GM23248 (cell line): ENCODE measurements at regions not wholly inside any gene's neighbourhood (a gene's known extent, or its start where the extent isn't known, plus 50 kb on each side); places are given as distances from the start of the nearest gene placed in this dataset.
A peak's percentile ranks its signal among the peaks of the same experiment; 100 is the strongest.

Experiments
- DNase-seq: peaks from one replicate; pipeline ENCODE4 v3.0.0-alpha.2; 2015
- H2AFZ ChIP-seq: fragments of 200-600 bp; sonication (generic); 2 replicates; pipeline ENCODE4 v1.6.1; 2016; ENCODE audit warnings: antibody characterized with exemption
- H3F3A ChIP-seq: fragments of 200-600 bp; sonication (generic); 2 replicates; pipeline ENCODE4 v1.6.1; 2016; ENCODE audit warnings: mild to moderate bottlenecking, antibody characterized with exemption, mixed run types; ENCODE audit not compliant: insufficient read depth
- H3K27ac ChIP-seq: fragments of 200-600 bp; sonication (generic); 2 replicates; pipeline ENCODE4 v1.5.1; 2016; ENCODE audit warnings: mild to moderate bottlenecking
- H3K27me3 ChIP-seq: fragments of 200-600 bp; sonication (generic); replicated peaks from 2 replicates; pipeline ENCODE4 v1.6.1; 2016; ENCODE audit warnings: mild to moderate bottlenecking; ENCODE audit not compliant: insufficient read depth
- H3K36me3 ChIP-seq: fragments of 200-600 bp; sonication (generic); 2 replicates; pipeline ENCODE4 v1.6.1; 2016; ENCODE audit warnings: low read depth, mild to moderate bottlenecking
- H3K4me1 ChIP-seq: fragments of 200-600 bp; sonication (generic); 2 replicates; pipeline ENCODE4 v1.6.1; 2016; ENCODE audit warnings: mild to moderate bottlenecking; ENCODE audit not compliant: insufficient read depth
- H3K4me2 ChIP-seq: fragments of 200-600 bp; sonication (generic); one replicate; pipeline ENCODE4 v1.6.1; 2016; ENCODE audit warnings: mild to moderate bottlenecking; ENCODE audit not compliant: unreplicated experiment
- H3K4me3 ChIP-seq: fragments of 200-600 bp; sonication (generic); 2 replicates; pipeline ENCODE4 v1.5.1; 2016; ENCODE audit warnings: mild to moderate bottlenecking
- H3K79me2 ChIP-seq: fragments of 200-600 bp; sonication (generic); 2 replicates; pipeline ENCODE4 v1.6.1; 2016; ENCODE audit warnings: mild to moderate bottlenecking; ENCODE audit not compliant: insufficient read depth
- H3K9ac ChIP-seq: fragments of 200-600 bp; sonication (generic); 2 replicates; pipeline ENCODE4 v1.6.1; 2016; ENCODE audit warnings: mild to moderate bottlenecking
- H3K9me2 ChIP-seq: fragments of 200-600 bp; sonication (generic); 2 replicates; pipeline ENCODE4 v1.6.1; 2016; ENCODE audit warnings: mixed run types, mild to moderate bottlenecking, moderate library complexity; ENCODE audit not compliant: insufficient read depth
- H3K9me3 ChIP-seq: fragments of 200-600 bp; sonication (generic); one replicate; pipeline ENCODE4 v1.6.1; 2017; ENCODE audit warnings: low read depth
- H4K20me1 ChIP-seq: fragments of 200-600 bp; sonication (generic); 2 replicates; pipeline ENCODE4 v1.6.0; 2016; ENCODE audit not compliant: insufficient read depth
- EZH2 ChIP-seq: fragments of 200-600 bp; sonication (generic); IDR thresholded peaks from 2 replicates; pipeline ENCODE4 v1.6.1; 2018; ENCODE audit warnings: antibody characterized with exemption, mild to moderate bottlenecking; ENCODE audit not compliant: insufficient read depth, poor library complexity, severe bottlenecking
- EZH2phosphoT487 ChIP-seq: fragments of 200-600 bp; sonication (generic); IDR thresholded peaks from 2 replicates; pipeline ENCODE4 v1.6.1; 2018; ENCODE audit warnings: antibody characterized with exemption, moderate library complexity, mild to moderate bottlenecking, low read depth; ENCODE audit not compliant: insufficient read depth
- WGBS, 2 experiments: methylation state at CpG; one replicate each; pipeline ENCODE4 v1.1.6; 2015 to 2017; ENCODE audit warnings: low lambda C conversion rate in 2 of 2, low coverage in 1 of 2; ENCODE audit errors: missing lambda C conversion rate in 2 of 2; 5-methylcytosine and 5-hydroxymethylcytosine counted together
- in situ Hi-C: fragments of 300-500 bp; cut with MboI; formaldehyde crosslinking; loops from 2 replicates; pipeline ENCODE4 v1.15.0; 2020

DNA sequence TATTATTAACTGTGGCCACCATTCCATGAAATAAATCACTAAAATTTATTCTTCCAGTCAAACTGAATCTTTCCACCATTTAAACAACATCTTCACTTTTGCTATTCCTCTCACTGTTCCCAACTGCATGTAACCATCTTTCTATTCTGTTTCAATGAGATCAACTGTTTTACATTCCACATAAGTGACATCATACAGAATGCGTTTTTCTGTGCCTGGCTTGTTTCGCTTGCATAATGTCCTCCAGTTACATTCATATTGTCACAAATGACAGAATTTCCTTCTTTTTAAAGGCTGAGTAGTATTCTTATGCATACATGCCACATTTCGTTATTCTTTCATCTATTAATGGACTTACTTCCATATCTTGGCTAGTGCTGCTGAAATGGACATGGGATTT, 738.2 kb downstream of the SEMA5A start:
- no peak overlapping the region for H3K4me2 ChIP-seq
- H2AFZ ChIP-seq, result no peak overlapping the region
- WGBS, 2 experiments, result 29 to 35% methylated on average over 3 of the region's 3 CpGs
- H3K9ac ChIP-seq, result no peak overlapping the region
- H3K9me2 ChIP-seq, result no peaks in the 10 kb centered on the region
- no peaks in the 10 kb centered on the region for H3K79me2 ChIP-seq
- DNase-seq, result peak; percentile 14
- no peak overlapping the region for H3K4me3 ChIP-seq
- no peaks in the 10 kb centered on the region for H3K27me3 ChIP-seq
- in situ Hi-C loops, result no loop called here
- TF ChIP-seq EZH2phosphoT487, result no peak
- no peak for TF ChIP-seq EZH2
- no peaks in the 10 kb centered on the region for H3F3A ChIP-seq
- no peaks in the 10 kb centered on the region for H3K36me3 ChIP-seq
- H3K27ac ChIP-seq, result no peak overlapping the region
- H3K9me3 ChIP-seq, result peaks cover 5% of the 10 kb centered on the region
- no peaks in the 10 kb centered on the region for H4K20me1 ChIP-seq
- H3K4me1 ChIP-seq, result no peaks in the 10 kb centered on the region

DNA sequence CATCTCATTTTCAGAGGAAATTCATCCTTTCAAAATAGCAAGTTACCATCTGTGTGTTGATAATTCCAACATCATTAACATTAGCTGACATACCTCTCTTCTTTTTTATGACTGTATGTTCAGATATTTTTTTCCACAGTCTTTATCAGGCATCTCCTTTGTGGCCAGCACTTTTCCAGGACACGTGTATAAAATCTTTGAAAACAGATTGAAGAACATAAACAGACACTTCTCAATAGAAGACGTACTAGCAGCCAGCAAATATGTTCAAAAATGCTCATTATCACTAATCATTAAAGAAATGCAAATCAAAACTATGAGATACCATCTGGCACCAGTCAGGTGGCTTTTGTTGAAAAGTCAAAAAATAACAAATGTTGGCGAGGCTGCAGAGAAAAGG, 734.3 kb downstream of the SEMA5A start:
- no peak overlapping the region for H3K4me3 ChIP-seq
- H3K79me2 ChIP-seq, result no peaks in the 10 kb centered on the region
- H3K9ac ChIP-seq, result no peak overlapping the region
- no peaks in the 10 kb centered on the region for H3K4me1 ChIP-seq
- H3F3A ChIP-seq, result no peaks in the 10 kb centered on the region
- H3K27ac ChIP-seq, result no peak overlapping the region
- no peak for DNase-seq
- no peaks in the 10 kb centered on the region for H4K20me1 ChIP-seq
- in situ Hi-C loops, result no loop called here
- no peaks in the 10 kb centered on the region for H3K36me3 ChIP-seq
- no peaks in the 10 kb centered on the region for H3K9me2 ChIP-seq
- TF ChIP-seq EZH2 (no peak), EZH2phosphoT487 (no peak)
- no peak overlapping the region for H2AFZ ChIP-seq
- H3K27me3 ChIP-seq, result no peaks in the 10 kb centered on the region
- no peak overlapping the region for H3K4me2 ChIP-seq
- 66 to 73% methylated on average over 3 of the region's 3 CpGs for WGBS, 2 experiments
- H3K9me3 ChIP-seq, result no peaks in the 10 kb centered on the region

DNA sequence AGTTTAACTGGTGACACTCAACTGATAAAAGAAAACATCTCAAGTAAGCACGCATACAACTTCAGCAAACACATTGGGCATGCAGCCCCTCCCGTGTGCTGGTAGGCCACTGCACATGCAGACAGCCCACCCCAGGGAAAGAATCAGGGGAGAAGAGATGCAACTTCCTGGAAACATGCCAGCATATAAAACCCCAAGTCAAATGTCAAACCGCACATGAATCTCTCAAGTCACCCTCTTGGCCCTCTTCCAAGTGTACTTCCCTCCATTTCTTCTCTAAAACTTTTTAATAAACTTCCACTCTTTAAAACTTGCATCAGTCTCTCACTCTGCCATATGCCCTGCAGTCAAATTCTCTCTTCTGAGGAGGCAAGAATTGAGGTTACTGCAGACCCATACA, 732.7 kb downstream of the SEMA5A start:
- no peak overlapping the region for H3K4me3 ChIP-seq
- no peaks in the 10 kb centered on the region for H3K4me1 ChIP-seq
- H3K36me3 ChIP-seq, result no peaks in the 10 kb centered on the region
- H4K20me1 ChIP-seq, result no peaks in the 10 kb centered on the region
- no peaks in the 10 kb centered on the region for H3K9me3 ChIP-seq
- no peak for DNase-seq
- in situ Hi-C loops, result no loop called here
- WGBS, 2 experiments, result 26 to 54% methylated on average over 3 of the region's 3 CpGs
- no peaks in the 10 kb centered on the region for H3F3A ChIP-seq
- H3K79me2 ChIP-seq, result no peaks in the 10 kb centered on the region
- H3K27ac ChIP-seq, result no peak overlapping the region
- no peak overlapping the region for H2AFZ ChIP-seq
- TF ChIP-seq EZH2phosphoT487 (no peak), EZH2 (no peak)
- H3K4me2 ChIP-seq, result no peak overlapping the region
- no peak overlapping the region for H3K9ac ChIP-seq
- no peaks in the 10 kb centered on the region for H3K9me2 ChIP-seq
- H3K27me3 ChIP-seq, result no peaks in the 10 kb centered on the region

DNA sequence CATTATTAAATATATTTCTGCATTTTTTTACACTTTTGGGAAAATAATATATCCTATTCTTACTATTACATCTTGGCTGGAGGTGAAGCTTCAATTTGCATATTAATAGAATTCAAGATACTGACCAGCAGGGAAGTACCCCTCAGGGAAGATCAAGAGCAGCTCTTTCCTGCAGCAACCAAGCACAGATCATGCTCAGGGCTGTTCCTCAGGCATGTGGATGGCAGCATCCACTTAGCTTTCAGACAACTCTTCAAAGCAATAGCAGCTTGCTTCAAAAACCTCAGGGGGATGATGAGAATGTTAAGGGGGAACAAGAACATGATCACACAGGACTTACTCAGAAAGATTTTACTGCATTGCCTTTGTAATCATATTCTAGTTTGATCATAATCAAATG, 731.8 kb downstream of the SEMA5A start:
- in situ Hi-C loops, result no loop called here

DNA sequence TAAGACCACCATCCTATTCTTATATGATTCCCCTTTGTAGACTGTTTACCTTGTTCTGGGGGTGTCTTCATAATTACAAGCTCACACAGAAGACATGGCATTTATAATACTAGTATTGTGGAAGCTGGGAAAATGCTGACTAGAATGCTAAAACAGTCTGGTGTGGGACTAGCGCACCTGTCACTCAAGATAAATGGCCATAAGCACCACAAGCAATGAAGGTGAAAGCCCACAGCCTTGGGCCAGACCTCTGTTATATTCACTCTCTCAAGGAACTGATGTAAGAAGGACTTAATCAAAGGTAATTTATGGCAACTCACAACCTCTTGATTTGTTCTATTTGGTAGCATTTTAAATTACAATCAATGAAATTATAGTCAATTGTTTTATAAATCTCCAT, 721.5 kb downstream of the SEMA5A start:
- peaks cover 43% of the 10 kb centered on the region for H3K4me1 ChIP-seq
- no peaks in the 10 kb centered on the region for H3K79me2 ChIP-seq
- H3K9me3 ChIP-seq, result no peaks in the 10 kb centered on the region
- no peak overlapping the region for H3K27ac ChIP-seq
- DNase-seq, result no peak
- H3K27me3 ChIP-seq, result no peaks in the 10 kb centered on the region
- no peaks in the 10 kb centered on the region for H3K36me3 ChIP-seq
- no peak overlapping the region for H3K4me3 ChIP-seq
- H3F3A ChIP-seq, result peaks cover 20% of the 10 kb centered on the region
- WGBS, 2 experiments, result 100% methylated on average over 1 of the region's 1 CpG
- H3K9ac ChIP-seq, result no peak overlapping the region
- no peaks in the 10 kb centered on the region for H4K20me1 ChIP-seq
- no peak overlapping the region for H3K4me2 ChIP-seq
- TF ChIP-seq EZH2phosphoT487 (no peak), EZH2 (no peak)
- H2AFZ ChIP-seq, result no peak overlapping the region
- no peaks in the 10 kb centered on the region for H3K9me2 ChIP-seq
- in situ Hi-C loops, result no loop called here

More for the DNA sequence above, 731.8 kb downstream of the SEMA5A start:
- no peaks in the 10 kb centered on the region for H3K79me2 ChIP-seq
- H3K9me3 ChIP-seq, result no peaks in the 10 kb centered on the region
- no peak overlapping the region for H3K27ac ChIP-seq
- H2AFZ ChIP-seq, result no peak overlapping the region
- H3K4me2 ChIP-seq, result no peak overlapping the region
- no peak overlapping the region for H3K4me3 ChIP-seq
- no peaks in the 10 kb centered on the region for H4K20me1 ChIP-seq
- H3K9ac ChIP-seq, result no peak overlapping the region
- H3F3A ChIP-seq, result no peaks in the 10 kb centered on the region
- H3K27me3 ChIP-seq, result no peaks in the 10 kb centered on the region
- H3K9me2 ChIP-seq, result no peaks in the 10 kb centered on the region
- H3K4me1 ChIP-seq, result no peaks in the 10 kb centered on the region
- no peaks in the 10 kb centered on the region for H3K36me3 ChIP-seq
- no peak for TF ChIP-seq EZH2
- no peak for TF ChIP-seq EZH2phosphoT487
- DNase-seq, result no peak
